ENCODE measurements at regions not wholly inside any gene's neighbourhood (a gene's known extent, or its start where the extent isn't known, plus 50 kb on each side); places are given as distances from the start of the nearest gene placed in this dataset.

GRCh38 chr10:105506262-105506661 lies 865.2 kb downstream of the SORCS3 start:
- TF ChIP-seq POLR2A (IDR thresholded peaks at IDR 0.05) (no peak), CTCF (IDR thresholded peaks at IDR 0.05) (no peak)

All from adrenal gland (tissue), 5 donors.